ENCODE measurements at regions not wholly inside any gene's neighbourhood (a gene's known extent, or its start where the extent isn't known, plus 50 kb on each side); places are given as distances from the start of the nearest gene placed in this dataset.

- no peak for TF ChIP-seq GATA2 (IDR thresholded peaks at IDR 0.05; ENCODE audit: low read depth, low read length)
- no peak for TF ChIP-seq GATA3 (IDR thresholded peaks at IDR 0.05; ENCODE audit: low read depth, low read length)
These were observed 108.8 kb upstream of the MAP3K1 start for GRCh38 chr5:56706504-56706903.

Measured in SH-SY5Y (cell line).